H9 (cell line): ENCODE measurements at regions not wholly inside any gene's neighbourhood (a gene's known extent, or its start where the extent isn't known, plus 50 kb on each side); places are given as distances from the start of the nearest gene placed in this dataset.

ENCODE experiments used
- DNase-seq: peaks from one replicate; pipeline ENCODE4 v3.0.0-alpha.2; 2017
- H2AFZ ChIP-seq: one replicate; pipeline ENCODE4 v1.6.1; 2013; ENCODE audit warnings: mild to moderate bottlenecking, low read length, control low read depth, moderate library complexity
- H2AK5ac ChIP-seq: 2 replicates; pipeline ENCODE4 v1.6.1; 2013; ENCODE audit warnings: low read length, control low read depth, mixed read lengths; ENCODE audit not compliant: insufficient read length
- H2BK120ac ChIP-seq: one replicate; pipeline ENCODE4 v1.6.1; 2013; ENCODE audit warnings: low read depth, mild to moderate bottlenecking, low read length, control low read depth, inconsistent platforms; ENCODE audit not compliant: poor library complexity, severe bottlenecking
- H2BK12ac ChIP-seq: 2 replicates; pipeline ENCODE4 v1.6.1; 2013; ENCODE audit warnings: low read length, control low read depth, mixed read lengths, low read depth; ENCODE audit not compliant: insufficient read length
- H2BK15ac ChIP-seq: 2 replicates; pipeline ENCODE4 v1.6.1; 2013; ENCODE audit warnings: low read depth, low read length, control low read depth
- H2BK20ac ChIP-seq: one replicate; pipeline ENCODE4 v1.6.1; 2013; ENCODE audit warnings: low read depth, mild to moderate bottlenecking, low read length, control low read depth, inconsistent platforms; ENCODE audit not compliant: poor library complexity, severe bottlenecking
- H2BK5ac ChIP-seq: 2 replicates; pipeline ENCODE4 v1.6.1; 2013; ENCODE audit warnings: low read length, control low read depth, mixed read lengths; ENCODE audit not compliant: insufficient read length
- H3K14ac ChIP-seq: 2 replicates; pipeline ENCODE4 v1.6.1; 2013; ENCODE audit warnings: low read length, control low read depth; ENCODE audit not compliant: insufficient read depth
- H3K18ac ChIP-seq: 2 replicates; pipeline ENCODE4 v1.6.1; 2013; ENCODE audit warnings: low read depth, mild to moderate bottlenecking, mixed read lengths, low read length, control low read depth; ENCODE audit not compliant: insufficient read length
- H3K23ac ChIP-seq: 2 replicates; pipeline ENCODE4 v1.6.1; 2013; ENCODE audit warnings: low read length, control low read depth, mixed read lengths, low read depth; ENCODE audit not compliant: insufficient read length
- H3K23me2 ChIP-seq: 2 replicates; pipeline ENCODE4 v1.6.1; 2013; ENCODE audit warnings: low read depth, mild to moderate bottlenecking, mixed read lengths, low read length, control low read depth; ENCODE audit not compliant: insufficient read length, poor library complexity, severe bottlenecking
- H3K27ac ChIP-seq: 2 replicates; pipeline ENCODE4 v1.5.1; 2013; ENCODE audit warnings: low read length, control low read depth, mixed read lengths, low read depth; ENCODE audit not compliant: insufficient read length
- H3K27me3 ChIP-seq: 2 replicates; pipeline ENCODE4 v1.6.1; 2013; ENCODE audit warnings: low read length, control low read depth, inconsistent platforms; ENCODE audit not compliant: insufficient read depth
- H3K4ac ChIP-seq: 2 replicates; pipeline ENCODE4 v1.6.1; 2013; ENCODE audit warnings: low read depth, mild to moderate bottlenecking, control low read depth, inconsistent platforms, low read length, moderate library complexity
- H3K4me1 ChIP-seq: 2 replicates; pipeline ENCODE4 v1.6.1; 2013; ENCODE audit warnings: low read length, control low read depth, inconsistent platforms; ENCODE audit not compliant: insufficient read depth
- H3K4me2 ChIP-seq: 2 replicates; pipeline ENCODE4 v1.6.1; 2013; ENCODE audit warnings: low read length, control low read depth, mixed read lengths; ENCODE audit not compliant: insufficient read length, insufficient read depth
- H3K56ac ChIP-seq: 2 replicates; pipeline ENCODE4 v1.6.1; 2013; ENCODE audit warnings: low read depth, mild to moderate bottlenecking, mixed read lengths, low read length, control low read depth; ENCODE audit not compliant: insufficient read length
- H3K79me1 ChIP-seq: 2 replicates; pipeline ENCODE4 v1.6.1; 2013; ENCODE audit warnings: low read depth, mild to moderate bottlenecking, moderate library complexity, low read length, control low read depth, inconsistent platforms; ENCODE audit not compliant: insufficient read depth, poor library complexity, severe bottlenecking
- H3K79me2 ChIP-seq: 2 replicates; pipeline ENCODE4 v1.6.1; 2013; ENCODE audit warnings: low read length, control low read depth, inconsistent platforms; ENCODE audit not compliant: insufficient read depth
- H3K9ac ChIP-seq: 2 replicates; pipeline ENCODE4 v1.6.1; 2013; ENCODE audit warnings: low read length, control low read depth, mixed read lengths; ENCODE audit not compliant: insufficient read length; ENCODE audit errors: extremely low read depth
- H3K9me3 ChIP-seq: one replicate; pipeline ENCODE4 v1.6.1; 2013; ENCODE audit warnings: low read depth, low read length, inconsistent platforms; ENCODE audit not compliant: control insufficient read depth
- H3T11ph ChIP-seq: one replicate; pipeline ENCODE4 v1.6.1; 2013; ENCODE audit warnings: mild to moderate bottlenecking, low read length, control low read depth, inconsistent platforms
- H4K20me1 ChIP-seq: one replicate; pipeline ENCODE4 v1.6.1; 2013; ENCODE audit not compliant: control insufficient read depth, insufficient read length, insufficient read depth
- H4K5ac ChIP-seq: 2 replicates; pipeline ENCODE4 v1.6.1; 2013; ENCODE audit warnings: low read depth, mild to moderate bottlenecking, mixed read lengths, low read length, control low read depth; ENCODE audit not compliant: insufficient read length
- H4K8ac ChIP-seq: replicated peaks from 2 replicates; pipeline ENCODE4 v1.6.1; 2013; ENCODE audit warnings: low read length, control low read depth, mixed read lengths, low read depth; ENCODE audit not compliant: insufficient read length
- H4K91ac ChIP-seq: 2 replicates; pipeline ENCODE4 v1.6.1; 2013; ENCODE audit warnings: low read depth, mild to moderate bottlenecking, moderate library complexity, mixed read lengths, low read length, control low read depth; ENCODE audit not compliant: insufficient read length
- H3K27ac Mint-ChIP-seq, 3 experiments: 2 replicates in 2 of 3; 3 replicates in 1 of 3; pipeline ENCODE4 v1.8.0; 2020 to 2021; ENCODE audit warnings: mixed read lengths in 3 of 3, mild to moderate bottlenecking in 1 of 3, moderate library complexity in 1 of 3
- H3K27me3 Mint-ChIP-seq: 2 replicates; pipeline ENCODE4 v1.8.0; 2021; ENCODE audit warnings: low read depth, mild to moderate bottlenecking, moderate library complexity, mixed read lengths
- H3K36me3 Mint-ChIP-seq, 3 experiments: 2 replicates in 2 of 3; 3 replicates in 1 of 3; pipeline ENCODE4 v1.8.0; 2020 to 2021; ENCODE audit warnings: low read depth in 3 of 3, mixed read lengths in 3 of 3; ENCODE audit not compliant: insufficient read depth in 1 of 3
- H3K4me1 Mint-ChIP-seq, 2 experiments: 2 replicates each; pipeline ENCODE4 v1.8.0; 2020; ENCODE audit warnings: mixed read lengths in 2 of 2
- H3K4me3 Mint-ChIP-seq, 2 experiments: 2 replicates in 1 of 2; 3 replicates in 1 of 2; pipeline ENCODE4 v1.8.0; 2020 to 2021; ENCODE audit warnings: mild to moderate bottlenecking in 2 of 2, mixed read lengths in 2 of 2, moderate library complexity in 1 of 2
- H3K9me3 Mint-ChIP-seq, 2 experiments: 2 replicates in 1 of 2; 3 replicates in 1 of 2; pipeline ENCODE4 v1.8.0; 2020; ENCODE audit warnings: mild to moderate bottlenecking in 2 of 2, mixed read lengths in 2 of 2, moderate library complexity in 1 of 2
- WGBS: extraction: QIAGEN DNeasy Blood & Tissue Kit; methylation state at CpG from one replicate; pipeline ENCODE4 v1.1.7; 2013; ENCODE audit warnings: missing lambda C conversion rate, low lambda C conversion rate, mixed read lengths; ENCODE audit not compliant: insufficient read length; ENCODE audit errors: extremely low coverage; 5-methylcytosine and 5-hydroxymethylcytosine counted together
- TF ChIP-seq, protein P1 (sequence below): fragments of 200-600 bp; sonication (generic); conservative IDR thresholded peaks from 3 replicates; pipeline ENCODE4 v1.8.0; 2021; ENCODE audit warnings: antibody characterized with exemption, mild to moderate bottlenecking

- Histone ChIP-seq H3K27ac (no peak overlapping the region), H2BK120ac (no peak overlapping the region), H2AFZ (no peak overlapping the region), H4K91ac (no peak overlapping the region), H2BK15ac (no peak overlapping the region), H3K27me3 (no peaks in the 10 kb centered on the region), H3K23ac (no peak overlapping the region), H4K8ac (no peak overlapping the region), H3K4me2 (no peak overlapping the region), H4K20me1 (no peaks in the 10 kb centered on the region), H4K5ac (no peak overlapping the region), H3K14ac (no peak overlapping the region), H3K4me1 (no peaks in the 10 kb centered on the region), H3K9ac (no peak overlapping the region), H3K79me2 (no peaks in the 10 kb centered on the region), H3K18ac (no peak overlapping the region), H2BK12ac (no peak overlapping the region), H2AK5ac (no peak overlapping the region), H2BK20ac (no peak overlapping the region), H2BK5ac (no peak overlapping the region), H3K9me3 (no peaks in the 10 kb centered on the region), H3K4ac (no peak overlapping the region), H3K56ac (no peak overlapping the region), H3K79me1 (no peaks in the 10 kb centered on the region), H3K23me2 (no peaks in the 10 kb centered on the region), H3T11ph (no peak overlapping the region)
- TF ChIP-seq, protein P1, sequence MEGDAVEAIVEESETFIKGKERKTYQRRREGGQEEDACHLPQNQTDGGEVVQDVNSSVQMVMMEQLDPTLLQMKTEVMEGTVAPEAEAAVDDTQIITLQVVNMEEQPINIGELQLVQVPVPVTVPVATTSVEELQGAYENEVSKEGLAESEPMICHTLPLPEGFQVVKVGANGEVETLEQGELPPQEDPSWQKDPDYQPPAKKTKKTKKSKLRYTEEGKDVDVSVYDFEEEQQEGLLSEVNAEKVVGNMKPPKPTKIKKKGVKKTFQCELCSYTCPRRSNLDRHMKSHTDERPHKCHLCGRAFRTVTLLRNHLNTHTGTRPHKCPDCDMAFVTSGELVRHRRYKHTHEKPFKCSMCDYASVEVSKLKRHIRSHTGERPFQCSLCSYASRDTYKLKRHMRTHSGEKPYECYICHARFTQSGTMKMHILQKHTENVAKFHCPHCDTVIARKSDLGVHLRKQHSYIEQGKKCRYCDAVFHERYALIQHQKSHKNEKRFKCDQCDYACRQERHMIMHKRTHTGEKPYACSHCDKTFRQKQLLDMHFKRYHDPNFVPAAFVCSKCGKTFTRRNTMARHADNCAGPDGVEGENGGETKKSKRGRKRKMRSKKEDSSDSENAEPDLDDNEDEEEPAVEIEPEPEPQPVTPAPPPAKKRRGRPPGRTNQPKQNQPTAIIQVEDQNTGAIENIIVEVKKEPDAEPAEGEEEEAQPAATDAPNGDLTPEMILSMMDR = no peak
- no peaks in the 10 kb centered on the region for H3K4me1 Mint-ChIP-seq
- no peak for DNase-seq
- WGBS = no CpG with 5 or more reads among the region's 2 CpGs
- H3K36me3 Mint-ChIP-seq = no peaks in the 10 kb centered on the region
- H3K4me3 Mint-ChIP-seq = no peak overlapping the region
- H3K9me3 Mint-ChIP-seq = 0 out of 5 replicates have a peak, but pooled peaks cover 0 to 3% of the 10 kb centered on the region in 2 experiments
- H3K27ac Mint-ChIP-seq = no peak overlapping the region
- no peaks in the 10 kb centered on the region for H3K27me3 Mint-ChIP-seq
Measured at GRCh38 chr9:13009871-13010270, 235.1 kb downstream of the LURAP1L start.
